Liver (tissue), 3 donors: ENCODE measurements at regions not wholly inside any gene's neighbourhood (a gene's known extent, or its start where the extent isn't known, plus 50 kb on each side); places are given as distances from the start of the nearest gene placed in this dataset.

Experiments
- GABPA ChIP-seq, 2 donors: IDR thresholded peaks in 1 of 2; conservative IDR thresholded peaks in 1 of 2; 2 replicates each; pipeline ENCODE4 v1.6.1; 2016; ENCODE audit warnings: antibody characterized with exemption in 2 of 2, mild to moderate bottlenecking in 1 of 2, moderate library complexity in 1 of 2
- JUND ChIP-seq, 2 donors: IDR thresholded peaks; 2 replicates each; pipeline ENCODE4 v1.6.1; 2016; ENCODE audit warnings: antibody characterized with exemption in 2 of 2
- RAD21 ChIP-seq, 2 donors: IDR thresholded peaks; 2 replicates each; pipeline ENCODE4 v1.6.1; 2016; ENCODE audit warnings: antibody characterized with exemption in 2 of 2, mild to moderate bottlenecking in 2 of 2
- REST ChIP-seq: IDR thresholded peaks from 2 replicates; pipeline ENCODE4 v1.6.1; 2016; ENCODE audit warnings: antibody characterized with exemption, mild to moderate bottlenecking
- SP1 ChIP-seq: IDR thresholded peaks from 2 replicates; pipeline ENCODE4 v1.6.1; 2018; ENCODE audit warnings: antibody characterized with exemption, mild to moderate bottlenecking
- TAF1 ChIP-seq: conservative IDR thresholded peaks from 2 replicates; pipeline ENCODE4 v1.6.1; 2016; ENCODE audit warnings: antibody characterized with exemption, mild to moderate bottlenecking
- TF ChIP-seq, protein P1 (sequence below): fragments of 150-350 bp; IDR thresholded peaks from 2 replicates; pipeline ENCODE4 v1.5.1; 2017; ENCODE audit warnings: improper control_type of control experiment, low read depth, low read length; ENCODE audit not compliant: missing input control
- TF ChIP-seq, protein P2 (sequence below): IDR thresholded peaks from 2 replicates; pipeline ENCODE4 v1.6.1; 2016; ENCODE audit warnings: antibody characterized with exemption
- TF ChIP-seq, protein P3 (sequence below): IDR thresholded peaks from 2 replicates; pipeline ENCODE4 v1.6.1; 2016; ENCODE audit warnings: antibody characterized with exemption
- TF ChIP-seq, protein P4 (sequence below): IDR thresholded peaks from 2 replicates; pipeline ENCODE4 v1.6.1; 2016; ENCODE audit warnings: antibody characterized with exemption
- donor health status: healthy.
- donor health status: healthy.

DNA sequence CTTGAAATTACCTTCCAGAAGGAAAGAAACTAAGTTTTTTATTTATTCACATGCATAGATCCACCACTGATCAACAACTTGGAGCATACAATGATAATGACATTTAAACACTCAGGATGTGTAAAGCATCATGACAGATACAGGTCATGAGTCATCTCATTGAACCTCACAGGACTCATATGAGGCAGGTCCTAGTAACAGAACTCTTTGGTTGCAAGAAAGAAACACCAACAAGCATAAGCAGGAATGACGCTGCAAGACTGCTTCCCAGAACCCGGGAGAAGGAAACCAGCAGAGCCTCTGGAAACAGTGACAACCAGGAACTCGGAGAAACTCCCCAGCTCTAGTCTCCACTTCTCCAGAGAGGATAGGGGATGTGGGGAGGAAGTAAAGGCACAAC, 60.8 kb upstream of the IPO5 start:
- TF ChIP-seq TAF1 (no peak), SP1 (no peak), REST (no peak), JUND (IDR thresholded peaks at IDR 0.05) (no peak), RAD21 (IDR thresholded peaks at IDR 0.05) (no peak), GABPA (IDR thresholded peaks at IDR 0.05 in 1 of 2, conservative IDR thresholded peaks at IDR 0.05 in 1 of 2) (no peak)
- TF ChIP-seq, protein P1, sequence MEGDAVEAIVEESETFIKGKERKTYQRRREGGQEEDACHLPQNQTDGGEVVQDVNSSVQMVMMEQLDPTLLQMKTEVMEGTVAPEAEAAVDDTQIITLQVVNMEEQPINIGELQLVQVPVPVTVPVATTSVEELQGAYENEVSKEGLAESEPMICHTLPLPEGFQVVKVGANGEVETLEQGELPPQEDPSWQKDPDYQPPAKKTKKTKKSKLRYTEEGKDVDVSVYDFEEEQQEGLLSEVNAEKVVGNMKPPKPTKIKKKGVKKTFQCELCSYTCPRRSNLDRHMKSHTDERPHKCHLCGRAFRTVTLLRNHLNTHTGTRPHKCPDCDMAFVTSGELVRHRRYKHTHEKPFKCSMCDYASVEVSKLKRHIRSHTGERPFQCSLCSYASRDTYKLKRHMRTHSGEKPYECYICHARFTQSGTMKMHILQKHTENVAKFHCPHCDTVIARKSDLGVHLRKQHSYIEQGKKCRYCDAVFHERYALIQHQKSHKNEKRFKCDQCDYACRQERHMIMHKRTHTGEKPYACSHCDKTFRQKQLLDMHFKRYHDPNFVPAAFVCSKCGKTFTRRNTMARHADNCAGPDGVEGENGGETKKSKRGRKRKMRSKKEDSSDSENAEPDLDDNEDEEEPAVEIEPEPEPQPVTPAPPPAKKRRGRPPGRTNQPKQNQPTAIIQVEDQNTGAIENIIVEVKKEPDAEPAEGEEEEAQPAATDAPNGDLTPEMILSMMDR = no peak
- TF ChIP-seq, protein P2, sequence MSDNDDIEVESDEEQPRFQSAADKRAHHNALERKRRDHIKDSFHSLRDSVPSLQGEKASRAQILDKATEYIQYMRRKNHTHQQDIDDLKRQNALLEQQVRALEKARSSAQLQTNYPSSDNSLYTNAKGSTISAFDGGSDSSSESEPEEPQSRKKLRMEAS = no peak
- TF ChIP-seq, protein P3, sequence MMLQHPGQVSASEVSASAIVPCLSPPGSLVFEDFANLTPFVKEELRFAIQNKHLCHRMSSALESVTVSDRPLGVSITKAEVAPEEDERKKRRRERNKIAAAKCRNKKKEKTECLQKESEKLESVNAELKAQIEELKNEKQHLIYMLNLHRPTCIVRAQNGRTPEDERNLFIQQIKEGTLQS = no peak
- TF ChIP-seq, protein P4, sequence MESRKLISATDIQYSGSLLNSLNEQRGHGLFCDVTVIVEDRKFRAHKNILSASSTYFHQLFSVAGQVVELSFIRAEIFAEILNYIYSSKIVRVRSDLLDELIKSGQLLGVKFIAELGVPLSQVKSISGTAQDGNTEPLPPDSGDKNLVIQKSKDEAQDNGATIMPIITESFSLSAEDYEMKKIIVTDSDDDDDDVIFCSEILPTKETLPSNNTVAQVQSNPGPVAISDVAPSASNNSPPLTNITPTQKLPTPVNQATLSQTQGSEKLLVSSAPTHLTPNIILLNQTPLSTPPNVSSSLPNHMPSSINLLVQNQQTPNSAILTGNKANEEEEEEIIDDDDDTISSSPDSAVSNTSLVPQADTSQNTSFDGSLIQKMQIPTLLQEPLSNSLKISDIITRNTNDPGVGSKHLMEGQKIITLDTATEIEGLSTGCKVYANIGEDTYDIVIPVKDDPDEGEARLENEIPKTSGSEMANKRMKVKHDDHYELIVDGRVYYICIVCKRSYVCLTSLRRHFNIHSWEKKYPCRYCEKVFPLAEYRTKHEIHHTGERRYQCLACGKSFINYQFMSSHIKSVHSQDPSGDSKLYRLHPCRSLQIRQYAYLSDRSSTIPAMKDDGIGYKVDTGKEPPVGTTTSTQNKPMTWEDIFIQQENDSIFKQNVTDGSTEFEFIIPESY = no peak
